HL-60 (cell line): ENCODE measurements at regions not wholly inside any gene's neighbourhood (a gene's known extent, or its start where the extent isn't known, plus 50 kb on each side); places are given as distances from the start of the nearest gene placed in this dataset.

ENCODE experiments used
- GABPA ChIP-seq: IDR thresholded peaks from 2 replicates; pipeline ENCODE4 v1.6.1; 2012; ENCODE audit warnings: low read depth
- POLR2AphosphoS5 ChIP-seq: IDR thresholded peaks from 2 replicates; pipeline ENCODE4 v1.6.1; 2012; ENCODE audit warnings: low read depth
- TF ChIP-seq, protein P1 (sequence below): IDR thresholded peaks from one replicate; pipeline ENCODE4 v1.5.1; 2011; ENCODE audit warnings: low read length, control low read depth, inconsistent platforms; ENCODE audit not compliant: insufficient read depth
- TF ChIP-seq, protein P2 (sequence below): IDR thresholded peaks from 2 replicates; pipeline ENCODE4 v1.6.1; 2012; ENCODE audit warnings: low read depth; ENCODE audit not compliant: insufficient replicate concordance

- TF ChIP-seq, protein P1, sequence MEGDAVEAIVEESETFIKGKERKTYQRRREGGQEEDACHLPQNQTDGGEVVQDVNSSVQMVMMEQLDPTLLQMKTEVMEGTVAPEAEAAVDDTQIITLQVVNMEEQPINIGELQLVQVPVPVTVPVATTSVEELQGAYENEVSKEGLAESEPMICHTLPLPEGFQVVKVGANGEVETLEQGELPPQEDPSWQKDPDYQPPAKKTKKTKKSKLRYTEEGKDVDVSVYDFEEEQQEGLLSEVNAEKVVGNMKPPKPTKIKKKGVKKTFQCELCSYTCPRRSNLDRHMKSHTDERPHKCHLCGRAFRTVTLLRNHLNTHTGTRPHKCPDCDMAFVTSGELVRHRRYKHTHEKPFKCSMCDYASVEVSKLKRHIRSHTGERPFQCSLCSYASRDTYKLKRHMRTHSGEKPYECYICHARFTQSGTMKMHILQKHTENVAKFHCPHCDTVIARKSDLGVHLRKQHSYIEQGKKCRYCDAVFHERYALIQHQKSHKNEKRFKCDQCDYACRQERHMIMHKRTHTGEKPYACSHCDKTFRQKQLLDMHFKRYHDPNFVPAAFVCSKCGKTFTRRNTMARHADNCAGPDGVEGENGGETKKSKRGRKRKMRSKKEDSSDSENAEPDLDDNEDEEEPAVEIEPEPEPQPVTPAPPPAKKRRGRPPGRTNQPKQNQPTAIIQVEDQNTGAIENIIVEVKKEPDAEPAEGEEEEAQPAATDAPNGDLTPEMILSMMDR: no peak
- TF ChIP-seq POLR2AphosphoS5 (no peak), GABPA (no peak)
- TF ChIP-seq, protein P2, sequence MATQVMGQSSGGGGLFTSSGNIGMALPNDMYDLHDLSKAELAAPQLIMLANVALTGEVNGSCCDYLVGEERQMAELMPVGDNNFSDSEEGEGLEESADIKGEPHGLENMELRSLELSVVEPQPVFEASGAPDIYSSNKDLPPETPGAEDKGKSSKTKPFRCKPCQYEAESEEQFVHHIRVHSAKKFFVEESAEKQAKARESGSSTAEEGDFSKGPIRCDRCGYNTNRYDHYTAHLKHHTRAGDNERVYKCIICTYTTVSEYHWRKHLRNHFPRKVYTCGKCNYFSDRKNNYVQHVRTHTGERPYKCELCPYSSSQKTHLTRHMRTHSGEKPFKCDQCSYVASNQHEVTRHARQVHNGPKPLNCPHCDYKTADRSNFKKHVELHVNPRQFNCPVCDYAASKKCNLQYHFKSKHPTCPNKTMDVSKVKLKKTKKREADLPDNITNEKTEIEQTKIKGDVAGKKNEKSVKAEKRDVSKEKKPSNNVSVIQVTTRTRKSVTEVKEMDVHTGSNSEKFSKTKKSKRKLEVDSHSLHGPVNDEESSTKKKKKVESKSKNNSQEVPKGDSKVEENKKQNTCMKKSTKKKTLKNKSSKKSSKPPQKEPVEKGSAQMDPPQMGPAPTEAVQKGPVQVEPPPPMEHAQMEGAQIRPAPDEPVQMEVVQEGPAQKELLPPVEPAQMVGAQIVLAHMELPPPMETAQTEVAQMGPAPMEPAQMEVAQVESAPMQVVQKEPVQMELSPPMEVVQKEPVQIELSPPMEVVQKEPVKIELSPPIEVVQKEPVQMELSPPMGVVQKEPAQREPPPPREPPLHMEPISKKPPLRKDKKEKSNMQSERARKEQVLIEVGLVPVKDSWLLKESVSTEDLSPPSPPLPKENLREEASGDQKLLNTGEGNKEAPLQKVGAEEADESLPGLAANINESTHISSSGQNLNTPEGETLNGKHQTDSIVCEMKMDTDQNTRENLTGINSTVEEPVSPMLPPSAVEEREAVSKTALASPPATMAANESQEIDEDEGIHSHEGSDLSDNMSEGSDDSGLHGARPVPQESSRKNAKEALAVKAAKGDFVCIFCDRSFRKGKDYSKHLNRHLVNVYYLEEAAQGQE: no peak
Observed at GRCh38 chr7:67462781-67463191, 466.2 kb downstream of the TYW1 start.
